B cell (primary cell): ENCODE measurements at regions not wholly inside any gene's neighbourhood (a gene's known extent, or its start where the extent isn't known, plus 50 kb on each side); places are given as distances from the start of the nearest gene placed in this dataset.

Experiments used
- EZH2 ChIP-seq: IDR thresholded peaks from 2 replicates; pipeline ENCODE4 v1.6.1; 2012; ENCODE audit warnings: borderline replicate concordance, low read depth, mild to moderate bottlenecking, moderate library complexity, low read length; ENCODE audit not compliant: insufficient read depth, poor library complexity, severe bottlenecking
- TF ChIP-seq, protein P1 (sequence below): fragments of 200-600 bp; IDR thresholded peaks from one replicate; pipeline ENCODE4 v1.8.0; 2022; ENCODE audit warnings: antibody characterized with exemption, mild to moderate bottlenecking

GRCh38 chr6:140379919-140380318, 1005.5 kb upstream of the CITED2 start:
- TF ChIP-seq, protein P1, sequence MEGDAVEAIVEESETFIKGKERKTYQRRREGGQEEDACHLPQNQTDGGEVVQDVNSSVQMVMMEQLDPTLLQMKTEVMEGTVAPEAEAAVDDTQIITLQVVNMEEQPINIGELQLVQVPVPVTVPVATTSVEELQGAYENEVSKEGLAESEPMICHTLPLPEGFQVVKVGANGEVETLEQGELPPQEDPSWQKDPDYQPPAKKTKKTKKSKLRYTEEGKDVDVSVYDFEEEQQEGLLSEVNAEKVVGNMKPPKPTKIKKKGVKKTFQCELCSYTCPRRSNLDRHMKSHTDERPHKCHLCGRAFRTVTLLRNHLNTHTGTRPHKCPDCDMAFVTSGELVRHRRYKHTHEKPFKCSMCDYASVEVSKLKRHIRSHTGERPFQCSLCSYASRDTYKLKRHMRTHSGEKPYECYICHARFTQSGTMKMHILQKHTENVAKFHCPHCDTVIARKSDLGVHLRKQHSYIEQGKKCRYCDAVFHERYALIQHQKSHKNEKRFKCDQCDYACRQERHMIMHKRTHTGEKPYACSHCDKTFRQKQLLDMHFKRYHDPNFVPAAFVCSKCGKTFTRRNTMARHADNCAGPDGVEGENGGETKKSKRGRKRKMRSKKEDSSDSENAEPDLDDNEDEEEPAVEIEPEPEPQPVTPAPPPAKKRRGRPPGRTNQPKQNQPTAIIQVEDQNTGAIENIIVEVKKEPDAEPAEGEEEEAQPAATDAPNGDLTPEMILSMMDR, result no peak
- no peak for TF ChIP-seq EZH2
